ENCODE measurements at regions not wholly inside any gene's neighbourhood (a gene's known extent, or its start where the extent isn't known, plus 50 kb on each side); places are given as distances from the start of the nearest gene placed in this dataset.

- Histone ChIP-seq H3K27me3 (no peaks in the 10 kb centered on the region), H3K36me3 (replicated peaks in 1 of 2; ENCODE audit: insufficient read depth in 1 of 2, low read depth in 2 of 2) (no peaks in the 10 kb centered on the region), H3K4me1 (no peaks in the 10 kb centered on the region), H3K4me3 (no peak overlapping the region), H3K9me3 (no peaks in the 10 kb centered on the region), H3K27ac (no peak overlapping the region)
- ATAC-seq (peak; percentile 24), DNase-seq (no peak)
- intact Hi-C loops (cut with DNase I), result no loop called here
- TF ChIP-seq CTCF (IDR thresholded peaks at IDR 0.05), result no peak
- no peak for TF ChIP-seq POLR2A (IDR thresholded peaks at IDR 0.05)
- 69 to 76% methylated on average over 6 of the region's 6 CpGs for WGBS, 2 donors
These were observed 198.5 kb upstream of the GADL1 start for GRCh38 chr3:31092748-31093589.

GRCh38 chr3:31093606-31094005, 199.1 kb upstream of the GADL1 start:
- TF ChIP-seq CTCF (IDR thresholded peaks at IDR 0.05), result no peak
- TF ChIP-seq POLR2A (IDR thresholded peaks at IDR 0.05), result no peak
- Histone ChIP-seq H3K36me3 (replicated peaks in 1 of 2; ENCODE audit: insufficient read depth in 1 of 2, low read depth in 2 of 2) (no peaks in the 10 kb centered on the region), H3K4me3 (no peak overlapping the region), H3K27ac (no peak overlapping the region), H3K9me3 (no peaks in the 10 kb centered on the region), H3K4me1 (no peaks in the 10 kb centered on the region), H3K27me3 (no peaks in the 10 kb centered on the region)
- 90 to 97% methylated on average over 3 of the region's 3 CpGs for WGBS, 2 donors
- DNase-seq (no peak), ATAC-seq (no peak)
- intact Hi-C loops (cut with DNase I), result no loop called here

GRCh38 chr3:31094048-31094447, 199.6 kb upstream of the GADL1 start:
- DNase-seq, result no peak
- no peak for TF ChIP-seq POLR2A (IDR thresholded peaks at IDR 0.05)
- no peak for TF ChIP-seq CTCF (IDR thresholded peaks at IDR 0.05)
- Histone ChIP-seq H3K4me1 (no peaks in the 10 kb centered on the region), H3K4me3 (no peak overlapping the region), H3K9me3 (no peaks in the 10 kb centered on the region), H3K36me3 (replicated peaks in 1 of 2; ENCODE audit: insufficient read depth in 1 of 2, low read depth in 2 of 2) (no peaks in the 10 kb centered on the region), H3K27me3 (no peaks in the 10 kb centered on the region), H3K27ac (no peak overlapping the region)
- no peak for ATAC-seq
- WGBS, 2 donors, result 26 to 38% methylated on average over 4 of the region's 4 CpGs
- intact Hi-C loops (cut with DNase I), result no loop called here

GRCh38 chr3:31095255-31095654, 200.8 kb upstream of the GADL1 start:
- DNase-seq (no peak), ATAC-seq (no peak)
- TF ChIP-seq CTCF (IDR thresholded peaks at IDR 0.05) (no peak), POLR2A (IDR thresholded peaks at IDR 0.05) (no peak)
- H3K27ac ChIP-seq, result no peak overlapping the region
- H3K4me3 ChIP-seq, result no peak overlapping the region
- no peaks in the 10 kb centered on the region for H3K27me3 ChIP-seq
- H3K9me3 ChIP-seq, result no peaks in the 10 kb centered on the region
- H3K36me3 ChIP-seq (replicated peaks in 1 of 2; ENCODE audit: insufficient read depth in 1 of 2, low read depth in 2 of 2), result no peaks in the 10 kb centered on the region
- H3K4me1 ChIP-seq, result no peaks in the 10 kb centered on the region
- intact Hi-C loops (cut with DNase I), result no loop called here
- WGBS, 2 donors, result 87% methylated on average over 3 of the region's 3 CpGs

Data from body of pancreas (tissue), 4 donors.